ENCODE measurements at regions not wholly inside any gene's neighbourhood (a gene's known extent, or its start where the extent isn't known, plus 50 kb on each side); places are given as distances from the start of the nearest gene placed in this dataset.

- TF ChIP-seq E2F4 (CRISPR knock-in tag; IDR thresholded peaks at IDR 0.05; ENCODE audit: borderline replicate concordance, low read depth) (no peak), FOXJ3 (CRISPR knock-in tag; IDR thresholded peaks at IDR 0.05; ENCODE audit: borderline replicate concordance) (no peak), ATF2 (CRISPR knock-in tag; IDR thresholded peaks at IDR 0.05; ENCODE audit: borderline replicate concordance, low read depth) (no peak), NR2C2 (CRISPR knock-in tag; IDR thresholded peaks at IDR 0.05) (no peak), ZNF121 (CRISPR knock-in tag; IDR thresholded peaks at IDR 0.05) (no peak), STAT6 (CRISPR knock-in tag; conservative IDR thresholded peaks at IDR 0.05; ENCODE audit: low read depth) (no peak), MXD4 (CRISPR knock-in tag; IDR thresholded peaks at IDR 0.05; ENCODE audit: borderline replicate concordance) (no peak), FOXK1 (CRISPR knock-in tag; IDR thresholded peaks at IDR 0.05) (no peak), MAX (CRISPR knock-in tag; IDR thresholded peaks at IDR 0.05) (no peak), TP53 (CRISPR knock-in tag; IDR thresholded peaks at IDR 0.05) (no peak), JAZF1 (CRISPR knock-in tag; IDR thresholded peaks at IDR 0.05) (no peak), GABPB1 (CRISPR knock-in tag; IDR thresholded peaks at IDR 0.05) (no peak), ESRRA (CRISPR knock-in tag; IDR thresholded peaks at IDR 0.05; ENCODE audit: borderline replicate concordance) (no peak)
- TF ChIP-seq, protein P1, sequence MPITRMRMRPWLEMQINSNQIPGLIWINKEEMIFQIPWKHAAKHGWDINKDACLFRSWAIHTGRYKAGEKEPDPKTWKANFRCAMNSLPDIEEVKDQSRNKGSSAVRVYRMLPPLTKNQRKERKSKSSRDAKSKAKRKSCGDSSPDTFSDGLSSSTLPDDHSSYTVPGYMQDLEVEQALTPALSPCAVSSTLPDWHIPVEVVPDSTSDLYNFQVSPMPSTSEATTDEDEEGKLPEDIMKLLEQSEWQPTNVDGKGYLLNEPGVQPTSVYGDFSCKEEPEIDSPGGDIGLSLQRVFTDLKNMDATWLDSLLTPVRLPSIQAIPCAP (CRISPR knock-in tag; IDR thresholded peaks at IDR 0.05) = no peak
- TF ChIP-seq, protein P2, sequence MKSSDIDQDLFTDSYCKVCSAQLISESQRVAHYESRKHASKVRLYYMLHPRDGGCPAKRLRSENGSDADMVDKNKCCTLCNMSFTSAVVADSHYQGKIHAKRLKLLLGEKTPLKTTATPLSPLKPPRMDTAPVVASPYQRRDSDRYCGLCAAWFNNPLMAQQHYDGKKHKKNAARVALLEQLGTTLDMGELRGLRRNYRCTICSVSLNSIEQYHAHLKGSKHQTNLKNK (CRISPR knock-in tag; IDR thresholded peaks at IDR 0.05) = no peak
- DNase-seq (ENCODE audit: low spot score) (no peak), ATAC-seq (no peak)
- H3K36me3 Mint-ChIP-seq = no peaks in the 10 kb centered on the region
- POLR2A ChIA-PET = interaction anchor here (0.6 kb wide), 1 partner anchor 311 kb away, joined by 4 read pairs; no protein-coding TSS in a partner anchor
- no peaks in the 10 kb centered on the region for H3K27me3 Mint-ChIP-seq (ENCODE audit: low read depth)
- H3K4me1 Mint-ChIP-seq = no peaks in the 10 kb centered on the region
- CTCF ChIA-PET = no interaction called here
- no peak overlapping the region for H3K27ac Mint-ChIP-seq
- no peaks in the 10 kb centered on the region for H3K9me3 Mint-ChIP-seq
- no peak overlapping the region for H3K4me3 Mint-ChIP-seq
Measured at GRCh38 chr10:2487921-2488320, 579.4 kb upstream of the PFKP start.

DNA sequence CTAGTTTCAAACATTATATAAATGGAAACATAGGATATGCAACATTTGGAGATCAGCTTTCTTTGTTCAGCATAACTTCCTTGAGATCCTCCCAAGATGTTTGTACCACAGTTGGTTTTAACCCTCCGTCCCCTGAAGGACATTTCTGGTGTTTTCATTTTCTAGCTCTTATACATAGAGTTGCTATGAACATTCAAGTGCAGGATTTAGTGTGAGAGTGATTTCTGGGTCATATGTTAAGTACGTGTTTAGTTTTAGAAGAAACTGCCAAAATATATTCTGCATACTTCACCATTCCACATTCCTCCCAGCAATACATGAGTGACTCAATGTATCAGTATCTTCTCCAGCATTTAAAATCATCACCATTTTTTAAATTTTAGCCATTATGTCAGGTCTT lies 588.7 kb upstream of the PFKP start:
- Mint-ChIP-seq H3K27me3 (ENCODE audit: low read depth) (peaks cover 5% of the 10 kb centered on the region), H3K4me1 (peaks cover 29% of the 10 kb centered on the region), H3K27ac (no peak overlapping the region), H3K36me3 (peaks cover 9% of the 10 kb centered on the region), H3K4me3 (no peak overlapping the region), H3K9me3 (peaks cover 22% of the 10 kb centered on the region)
- CTCF ChIA-PET = no interaction called here
- no peak for DNase-seq (ENCODE audit: low spot score)
- POLR2A ChIA-PET = no interaction called here
- no peak for ATAC-seq
- TF ChIP-seq JUN (CRISPR knock-in tag; IDR thresholded peaks at IDR 0.05) (no peak), MLX (CRISPR knock-in tag; IDR thresholded peaks at IDR 0.05) (no peak), ZNF121 (CRISPR knock-in tag; IDR thresholded peaks at IDR 0.05) (no peak), IRF2 (CRISPR knock-in tag; IDR thresholded peaks at IDR 0.05; ENCODE audit: borderline replicate concordance, low read depth) (no peak), CDX4 (CRISPR knock-in tag; IDR thresholded peaks at IDR 0.05; ENCODE audit: borderline replicate concordance) (no peak), FOXJ3 (CRISPR knock-in tag; IDR thresholded peaks at IDR 0.05; ENCODE audit: borderline replicate concordance) (no peak)
